ENCODE measurements at regions not wholly inside any gene's neighbourhood (a gene's known extent, or its start where the extent isn't known, plus 50 kb on each side); places are given as distances from the start of the nearest gene placed in this dataset.

- Histone ChIP-seq H3K27ac (no peak overlapping the region), H3K27me3 (no peaks in the 10 kb centered on the region), H3K9me3 (no peaks in the 10 kb centered on the region), H3K36me3 (no peaks in the 10 kb centered on the region), H3K4me3 (no peak overlapping the region), H3K4me1 (no peaks in the 10 kb centered on the region)
- TF ChIP-seq, protein P1, sequence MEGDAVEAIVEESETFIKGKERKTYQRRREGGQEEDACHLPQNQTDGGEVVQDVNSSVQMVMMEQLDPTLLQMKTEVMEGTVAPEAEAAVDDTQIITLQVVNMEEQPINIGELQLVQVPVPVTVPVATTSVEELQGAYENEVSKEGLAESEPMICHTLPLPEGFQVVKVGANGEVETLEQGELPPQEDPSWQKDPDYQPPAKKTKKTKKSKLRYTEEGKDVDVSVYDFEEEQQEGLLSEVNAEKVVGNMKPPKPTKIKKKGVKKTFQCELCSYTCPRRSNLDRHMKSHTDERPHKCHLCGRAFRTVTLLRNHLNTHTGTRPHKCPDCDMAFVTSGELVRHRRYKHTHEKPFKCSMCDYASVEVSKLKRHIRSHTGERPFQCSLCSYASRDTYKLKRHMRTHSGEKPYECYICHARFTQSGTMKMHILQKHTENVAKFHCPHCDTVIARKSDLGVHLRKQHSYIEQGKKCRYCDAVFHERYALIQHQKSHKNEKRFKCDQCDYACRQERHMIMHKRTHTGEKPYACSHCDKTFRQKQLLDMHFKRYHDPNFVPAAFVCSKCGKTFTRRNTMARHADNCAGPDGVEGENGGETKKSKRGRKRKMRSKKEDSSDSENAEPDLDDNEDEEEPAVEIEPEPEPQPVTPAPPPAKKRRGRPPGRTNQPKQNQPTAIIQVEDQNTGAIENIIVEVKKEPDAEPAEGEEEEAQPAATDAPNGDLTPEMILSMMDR (IDR thresholded peaks at IDR 0.05), result no peak
- TF ChIP-seq EP300 (IDR thresholded peaks at IDR 0.05; ENCODE audit: low read depth), result no peak
- intact Hi-C loops (cut with DNase I; ENCODE audit: low total_unique reads) (no loop called here), in situ Hi-C loops (cut with MboI; ENCODE audit: low pct_ligation_motif_present in 1 of 4, low pct_unique_long_range_greater_than_20kb in 1 of 4, low sequenced_read_pairs in 3 of 4) (no loop called here)
- no peak for DNase-seq
- 76 to 93% methylated on average over 4 of the region's 4 CpGs for WGBS, 2 donors (ENCODE audit: low coverage in 1 of 2)
Observed at GRCh38 chr10:112886463-112886862, 63.6 kb upstream of the TCF7L2 start.

GRCh38 chr10:112887968-112888367 is 62.1 kb upstream of the TCF7L2 start:
- Histone ChIP-seq H3K27ac (no peak overlapping the region), H3K4me3 (no peak overlapping the region), H3K36me3 (no peaks in the 10 kb centered on the region), H3K27me3 (no peaks in the 10 kb centered on the region), H3K4me1 (no peaks in the 10 kb centered on the region), H3K9me3 (no peaks in the 10 kb centered on the region)
- 84 to 88% methylated on average over 3 of the region's 3 CpGs for WGBS, 2 donors (ENCODE audit: low coverage in 1 of 2)
- intact Hi-C loops (cut with DNase I; ENCODE audit: low total_unique reads), result loop anchor here (1.0 kb wide), 1 partner anchor 50 kb away; no protein-coding TSS in a partner anchor
- no peak for DNase-seq
- TF ChIP-seq, protein P1 (IDR thresholded peaks at IDR 0.05), result no peak
- no peak for TF ChIP-seq EP300 (IDR thresholded peaks at IDR 0.05; ENCODE audit: low read depth)
- TF ChIP-seq POLR2A (IDR thresholded peaks at IDR 0.05), result no peak
- TF ChIP-seq POLR2AphosphoS5 (IDR thresholded peaks at IDR 0.05), result no peak
- in situ Hi-C loops (cut with MboI; ENCODE audit: low pct_ligation_motif_present in 1 of 4, low pct_unique_long_range_greater_than_20kb in 1 of 4, low sequenced_read_pairs in 3 of 4), result no loop called here

GRCh38 chr10:112895292-112895691 is 54.8 kb upstream of the TCF7L2 start:
- intact Hi-C loops (cut with DNase I; ENCODE audit: low total_unique reads), result no loop called here

DNA sequence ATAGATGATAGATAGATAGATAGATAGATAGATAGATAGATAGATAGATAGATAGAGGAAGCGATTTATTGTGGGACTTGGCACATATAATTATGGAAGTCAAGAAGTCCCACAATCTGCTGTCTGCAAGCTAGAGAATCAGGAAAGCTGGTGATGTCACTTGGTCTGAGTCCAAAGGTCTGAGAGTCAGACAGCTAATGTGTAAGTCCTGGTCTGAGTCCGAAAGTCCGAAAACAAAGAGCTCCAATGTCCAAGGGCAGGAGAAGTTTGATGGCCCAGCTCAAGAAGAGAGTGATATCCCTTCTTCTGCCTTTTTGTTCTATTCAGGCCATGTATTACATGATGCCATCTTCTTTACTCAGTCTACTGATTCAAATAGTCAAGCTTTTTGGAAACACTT is 53.8 kb upstream of the TCF7L2 start:
- Histone ChIP-seq H3K27me3 (no peaks in the 10 kb centered on the region), H3K27ac (no peak overlapping the region), H3K4me3 (no peak overlapping the region), H3K9me3 (no peaks in the 10 kb centered on the region), H3K36me3 (no peaks in the 10 kb centered on the region), H3K4me1 (peaks cover 0 to 15% (median 11%) of the 10 kb centered on the region in 4 donors)
- 88 to 97% methylated on average over 3 of the region's 3 CpGs for WGBS, 2 donors (ENCODE audit: low coverage in 1 of 2)
- intact Hi-C loops (cut with DNase I; ENCODE audit: low total_unique reads) (no loop called here), in situ Hi-C loops (cut with MboI; ENCODE audit: low pct_ligation_motif_present in 1 of 4, low pct_unique_long_range_greater_than_20kb in 1 of 4, low sequenced_read_pairs in 3 of 4) (no loop called here)
- peak; percentile 32 for DNase-seq
- TF ChIP-seq EP300 (IDR thresholded peaks at IDR 0.05; ENCODE audit: low read depth), result no peak
- no peak for TF ChIP-seq POLR2A (IDR thresholded peaks at IDR 0.05)
- TF ChIP-seq, protein P1 (IDR thresholded peaks at IDR 0.05), result no peak
- TF ChIP-seq POLR2AphosphoS5 (IDR thresholded peaks at IDR 0.05), result no peak

More at GRCh38 chr10:112895292-112895691, 54.8 kb upstream of the TCF7L2 start:
- no peak for DNase-seq
- Histone ChIP-seq H3K9me3 (no peaks in the 10 kb centered on the region), H3K36me3 (no peaks in the 10 kb centered on the region), H3K27ac (no peak overlapping the region), H3K27me3 (no peaks in the 10 kb centered on the region), H3K4me3 (no peak overlapping the region), H3K4me1 (peaks cover 0 to 15% (median 11%) of the 10 kb centered on the region in 4 donors)
- WGBS, 2 donors (ENCODE audit: low coverage in 1 of 2), result 89% methylated on average over 2 to 4 of the region's 4 CpGs
- TF ChIP-seq POLR2A (IDR thresholded peaks at IDR 0.05) (no peak), EP300 (IDR thresholded peaks at IDR 0.05; ENCODE audit: low read depth) (no peak), POLR2AphosphoS5 (IDR thresholded peaks at IDR 0.05) (no peak)
- in situ Hi-C loops (cut with MboI; ENCODE audit: low pct_ligation_motif_present in 1 of 4, low pct_unique_long_range_greater_than_20kb in 1 of 4, low sequenced_read_pairs in 3 of 4), result no loop called here

DNA sequence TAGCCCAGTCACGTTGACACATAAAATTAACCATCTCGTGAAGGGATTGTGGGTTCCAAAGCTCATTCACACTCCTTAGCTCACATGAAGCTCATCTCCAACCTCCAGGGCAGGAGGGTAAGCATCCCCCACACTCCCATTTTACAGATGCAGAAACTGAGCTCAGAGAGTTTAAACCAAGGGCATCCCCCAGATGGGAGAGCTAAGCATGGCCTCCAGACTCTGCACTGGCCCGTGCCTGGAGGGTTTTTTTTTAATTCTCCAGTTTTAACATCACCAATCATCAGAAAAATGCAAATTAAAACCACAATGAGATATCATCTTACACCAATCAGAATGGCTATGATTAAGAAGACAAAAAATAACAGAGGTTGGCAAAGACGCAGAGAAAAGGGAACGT is 53.3 kb upstream of the TCF7L2 start:
- in situ Hi-C loops (cut with MboI; ENCODE audit: low pct_ligation_motif_present in 1 of 4, low pct_unique_long_range_greater_than_20kb in 1 of 4, low sequenced_read_pairs in 3 of 4), result no loop called here

More for the DNA sequence above, 53.3 kb upstream of the TCF7L2 start:
- Histone ChIP-seq H3K9me3 (no peaks in the 10 kb centered on the region), H3K36me3 (no peaks in the 10 kb centered on the region), H3K4me3 (no peak overlapping the region), H3K4me1 (peaks cover 0 to 15% (median 11%) of the 10 kb centered on the region in 4 donors), H3K27me3 (no peaks in the 10 kb centered on the region), H3K27ac (no peak overlapping the region)
- intact Hi-C loops (cut with DNase I; ENCODE audit: low total_unique reads), result no loop called here
- 71 to 73% methylated on average over 3 to 5 of the region's 5 CpGs for WGBS, 2 donors (ENCODE audit: low coverage in 1 of 2)
- TF ChIP-seq POLR2A (IDR thresholded peaks at IDR 0.05) (no peak), POLR2AphosphoS5 (IDR thresholded peaks at IDR 0.05) (no peak), EP300 (IDR thresholded peaks at IDR 0.05; ENCODE audit: low read depth) (no peak)
- TF ChIP-seq, protein P1 (IDR thresholded peaks at IDR 0.05), result no peak
- DNase-seq, result no peak

All from transverse colon (tissue), 4 donors.